ENCODE measurements at regions not wholly inside any gene's neighbourhood (a gene's known extent, or its start where the extent isn't known, plus 50 kb on each side); places are given as distances from the start of the nearest gene placed in this dataset.

DNA sequence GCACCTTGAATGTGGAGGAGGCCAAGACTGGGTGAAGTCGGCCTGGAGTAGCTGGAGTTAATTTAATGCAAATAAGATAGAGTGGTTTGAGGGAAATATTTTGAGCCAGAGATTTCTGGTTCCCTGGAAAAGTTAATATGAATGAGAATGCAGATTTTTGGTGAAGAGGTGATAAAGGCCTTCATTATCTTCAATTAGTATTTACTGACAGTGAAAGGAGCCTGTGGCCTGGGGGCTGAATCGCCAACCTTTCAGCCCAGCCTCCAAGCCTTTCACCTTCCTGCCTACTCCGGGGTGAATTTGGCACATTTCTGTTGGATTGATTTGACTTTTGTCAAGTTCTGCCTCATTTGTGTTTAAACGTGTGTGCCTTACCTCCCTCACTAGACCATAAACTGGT is 147.8 kb downstream of the SOX2 start:
- no peak for DNase-seq (ENCODE audit: low read depth in 1 of 2, low spot score in 1 of 2)
- no peak for TF ChIP-seq CTCF (IDR thresholded peaks at IDR 0.05; ENCODE audit: insufficient read depth, low read length)
- TF ChIP-seq SPI1 (IDR thresholded peaks at IDR 0.05; ENCODE audit: borderline replicate concordance, low read depth) = no peak
- TF ChIP-seq, protein P1, sequence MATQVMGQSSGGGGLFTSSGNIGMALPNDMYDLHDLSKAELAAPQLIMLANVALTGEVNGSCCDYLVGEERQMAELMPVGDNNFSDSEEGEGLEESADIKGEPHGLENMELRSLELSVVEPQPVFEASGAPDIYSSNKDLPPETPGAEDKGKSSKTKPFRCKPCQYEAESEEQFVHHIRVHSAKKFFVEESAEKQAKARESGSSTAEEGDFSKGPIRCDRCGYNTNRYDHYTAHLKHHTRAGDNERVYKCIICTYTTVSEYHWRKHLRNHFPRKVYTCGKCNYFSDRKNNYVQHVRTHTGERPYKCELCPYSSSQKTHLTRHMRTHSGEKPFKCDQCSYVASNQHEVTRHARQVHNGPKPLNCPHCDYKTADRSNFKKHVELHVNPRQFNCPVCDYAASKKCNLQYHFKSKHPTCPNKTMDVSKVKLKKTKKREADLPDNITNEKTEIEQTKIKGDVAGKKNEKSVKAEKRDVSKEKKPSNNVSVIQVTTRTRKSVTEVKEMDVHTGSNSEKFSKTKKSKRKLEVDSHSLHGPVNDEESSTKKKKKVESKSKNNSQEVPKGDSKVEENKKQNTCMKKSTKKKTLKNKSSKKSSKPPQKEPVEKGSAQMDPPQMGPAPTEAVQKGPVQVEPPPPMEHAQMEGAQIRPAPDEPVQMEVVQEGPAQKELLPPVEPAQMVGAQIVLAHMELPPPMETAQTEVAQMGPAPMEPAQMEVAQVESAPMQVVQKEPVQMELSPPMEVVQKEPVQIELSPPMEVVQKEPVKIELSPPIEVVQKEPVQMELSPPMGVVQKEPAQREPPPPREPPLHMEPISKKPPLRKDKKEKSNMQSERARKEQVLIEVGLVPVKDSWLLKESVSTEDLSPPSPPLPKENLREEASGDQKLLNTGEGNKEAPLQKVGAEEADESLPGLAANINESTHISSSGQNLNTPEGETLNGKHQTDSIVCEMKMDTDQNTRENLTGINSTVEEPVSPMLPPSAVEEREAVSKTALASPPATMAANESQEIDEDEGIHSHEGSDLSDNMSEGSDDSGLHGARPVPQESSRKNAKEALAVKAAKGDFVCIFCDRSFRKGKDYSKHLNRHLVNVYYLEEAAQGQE (IDR thresholded peaks at IDR 0.05; ENCODE audit: insufficient replicate concordance, low read depth) = no peak
- TF ChIP-seq GABPA (IDR thresholded peaks at IDR 0.05; ENCODE audit: low read depth) = no peak

DNA sequence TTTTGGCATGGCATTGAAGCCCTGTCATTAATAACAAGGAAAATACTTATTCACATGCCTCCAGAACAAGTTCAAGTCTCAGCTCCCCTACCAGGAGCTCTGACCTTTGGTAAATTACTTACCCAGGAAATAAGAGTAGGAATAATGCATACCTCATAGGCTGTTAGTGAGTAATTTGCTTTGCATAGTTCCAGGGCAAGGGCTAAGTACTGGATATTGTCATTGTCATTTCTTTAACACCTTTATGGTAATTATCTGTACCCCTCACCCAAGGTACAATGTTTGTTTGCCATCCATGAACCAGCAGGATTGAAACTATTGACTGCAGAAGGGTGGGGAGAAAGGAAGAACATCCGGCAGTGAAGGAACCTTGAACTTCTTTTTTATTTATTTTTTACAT is 148.5 kb downstream of the SOX2 start:
- Histone ChIP-seq H3K27me3 (ENCODE audit: insufficient read depth, poor library complexity, severe bottlenecking) (no peaks in the 10 kb centered on the region), H3K27ac (replicated peaks) (no peak overlapping the region), H3K4me3 (replicated peaks; ENCODE audit: insufficient read depth, low read length) (no peak overlapping the region)
- no peak for DNase-seq (ENCODE audit: low read depth in 1 of 2, low spot score in 1 of 2)
- TF ChIP-seq GABPA (IDR thresholded peaks at IDR 0.05; ENCODE audit: low read depth) = no peak
- TF ChIP-seq SPI1 (IDR thresholded peaks at IDR 0.05; ENCODE audit: borderline replicate concordance, low read depth) = no peak
- TF ChIP-seq, protein P1 (IDR thresholded peaks at IDR 0.05; ENCODE audit: insufficient replicate concordance, low read depth) = no peak
- no peak for TF ChIP-seq POLR2AphosphoS5 (IDR thresholded peaks at IDR 0.05; ENCODE audit: low read depth)
- no peak for TF ChIP-seq CTCF (IDR thresholded peaks at IDR 0.05; ENCODE audit: insufficient read depth, low read length)

More for the DNA sequence above, 147.8 kb downstream of the SOX2 start:
- H3K27ac ChIP-seq (replicated peaks) = no peak overlapping the region
- H3K27me3 ChIP-seq (ENCODE audit: insufficient read depth, poor library complexity, severe bottlenecking) = no peaks in the 10 kb centered on the region
- no peak overlapping the region for H3K4me3 ChIP-seq (replicated peaks; ENCODE audit: insufficient read depth, low read length)

GRCh38 chr3:181862502-181862901 is 150.8 kb downstream of the SOX2 start:
- DNase-seq (ENCODE audit: low read depth in 1 of 2, low spot score in 1 of 2) = no peak
- TF ChIP-seq, protein P1 (IDR thresholded peaks at IDR 0.05; ENCODE audit: insufficient replicate concordance, low read depth) = no peak
- TF ChIP-seq CTCF (IDR thresholded peaks at IDR 0.05; ENCODE audit: insufficient read depth, low read length) = no peak
- TF ChIP-seq SPI1 (IDR thresholded peaks at IDR 0.05; ENCODE audit: borderline replicate concordance, low read depth) = no peak
- TF ChIP-seq POLR2AphosphoS5 (IDR thresholded peaks at IDR 0.05; ENCODE audit: low read depth) = no peak
- TF ChIP-seq GABPA (IDR thresholded peaks at IDR 0.05; ENCODE audit: low read depth) = no peak
- Histone ChIP-seq H3K4me3 (replicated peaks; ENCODE audit: insufficient read depth, low read length) (no peak overlapping the region), H3K27me3 (ENCODE audit: insufficient read depth, poor library complexity, severe bottlenecking) (no peaks in the 10 kb centered on the region), H3K27ac (replicated peaks) (no peak overlapping the region)

All from HL-60 (cell line).